ENCODE measurements at regions not wholly inside any gene's neighbourhood (a gene's known extent, or its start where the extent isn't known, plus 50 kb on each side); places are given as distances from the start of the nearest gene placed in this dataset.
"Not testable (repeated sequence)": the region's sequence is repeated elsewhere in the genome, so short reads cannot be mapped to it uniquely, and the experiment has no call there.

DNA sequence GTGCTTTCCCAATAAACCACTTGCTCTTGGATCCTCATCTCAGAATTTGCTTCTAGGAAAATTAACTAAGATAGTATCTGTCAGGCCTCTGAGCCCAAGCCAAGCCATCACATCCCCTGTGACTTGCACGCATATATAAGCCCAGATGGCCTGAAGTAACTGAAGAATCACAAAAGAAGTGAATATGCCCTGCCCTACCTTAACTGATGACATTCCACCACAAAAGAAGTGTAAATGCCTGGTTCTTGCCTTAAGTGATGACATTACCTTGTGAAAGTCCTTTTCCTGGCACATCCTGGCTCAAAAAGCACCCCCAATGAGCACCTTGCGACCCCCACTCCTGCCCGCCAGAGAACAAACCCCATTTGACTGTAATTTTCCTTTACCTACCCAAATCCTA, 255.0 kb upstream of the SPTLC3 start:
- TF ChIP-seq, protein P1, sequence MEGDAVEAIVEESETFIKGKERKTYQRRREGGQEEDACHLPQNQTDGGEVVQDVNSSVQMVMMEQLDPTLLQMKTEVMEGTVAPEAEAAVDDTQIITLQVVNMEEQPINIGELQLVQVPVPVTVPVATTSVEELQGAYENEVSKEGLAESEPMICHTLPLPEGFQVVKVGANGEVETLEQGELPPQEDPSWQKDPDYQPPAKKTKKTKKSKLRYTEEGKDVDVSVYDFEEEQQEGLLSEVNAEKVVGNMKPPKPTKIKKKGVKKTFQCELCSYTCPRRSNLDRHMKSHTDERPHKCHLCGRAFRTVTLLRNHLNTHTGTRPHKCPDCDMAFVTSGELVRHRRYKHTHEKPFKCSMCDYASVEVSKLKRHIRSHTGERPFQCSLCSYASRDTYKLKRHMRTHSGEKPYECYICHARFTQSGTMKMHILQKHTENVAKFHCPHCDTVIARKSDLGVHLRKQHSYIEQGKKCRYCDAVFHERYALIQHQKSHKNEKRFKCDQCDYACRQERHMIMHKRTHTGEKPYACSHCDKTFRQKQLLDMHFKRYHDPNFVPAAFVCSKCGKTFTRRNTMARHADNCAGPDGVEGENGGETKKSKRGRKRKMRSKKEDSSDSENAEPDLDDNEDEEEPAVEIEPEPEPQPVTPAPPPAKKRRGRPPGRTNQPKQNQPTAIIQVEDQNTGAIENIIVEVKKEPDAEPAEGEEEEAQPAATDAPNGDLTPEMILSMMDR (IDR thresholded peaks at IDR 0.05) = not testable (repeated sequence)
- TF ChIP-seq POLR2A (IDR thresholded peaks at IDR 0.05) = not testable (repeated sequence)

Measured in lower leg skin (tissue), 3 donors.